Urinary bladder (tissue), 3 donors: ENCODE measurements at regions not wholly inside any gene's neighbourhood (a gene's known extent, or its start where the extent isn't known, plus 50 kb on each side); places are given as distances from the start of the nearest gene placed in this dataset.
"Not testable (repeated sequence)": the region's sequence is repeated elsewhere in the genome, so short reads cannot be mapped to it uniquely, and the experiment has no call there.

ENCODE experiments used
- DNase-seq: peaks from one replicate; pipeline ENCODE4 v3.0.0-alpha.2; 2015; ENCODE audit errors: extremely low spot score
- H3K27ac ChIP-seq: one replicate; pipeline ENCODE4 v1.5.1; 2013; ENCODE audit warnings: low read depth, mild to moderate bottlenecking, moderate library complexity
- H3K36me3 ChIP-seq: one replicate; pipeline ENCODE4 v1.6.1; 2013; ENCODE audit warnings: mild to moderate bottlenecking, moderate library complexity; ENCODE audit not compliant: insufficient read depth
- H3K4me1 ChIP-seq: one replicate; pipeline ENCODE4 v1.6.1; 2013; ENCODE audit warnings: mild to moderate bottlenecking, moderate library complexity; ENCODE audit not compliant: insufficient read depth
- H3K4me3 ChIP-seq: one replicate; pipeline ENCODE4 v1.5.1; 2013; ENCODE audit warnings: low read depth, low read length
- WGBS: extraction: QIAGEN DNeasy Blood & Tissue Kit; methylation state at CpG from one replicate; pipeline ENCODE4 v1.1.7; 2013; 5-methylcytosine and 5-hydroxymethylcytosine counted together
- donor health status: healthy with polysubstance abuse.
- donor health status: healthy.

DNA sequence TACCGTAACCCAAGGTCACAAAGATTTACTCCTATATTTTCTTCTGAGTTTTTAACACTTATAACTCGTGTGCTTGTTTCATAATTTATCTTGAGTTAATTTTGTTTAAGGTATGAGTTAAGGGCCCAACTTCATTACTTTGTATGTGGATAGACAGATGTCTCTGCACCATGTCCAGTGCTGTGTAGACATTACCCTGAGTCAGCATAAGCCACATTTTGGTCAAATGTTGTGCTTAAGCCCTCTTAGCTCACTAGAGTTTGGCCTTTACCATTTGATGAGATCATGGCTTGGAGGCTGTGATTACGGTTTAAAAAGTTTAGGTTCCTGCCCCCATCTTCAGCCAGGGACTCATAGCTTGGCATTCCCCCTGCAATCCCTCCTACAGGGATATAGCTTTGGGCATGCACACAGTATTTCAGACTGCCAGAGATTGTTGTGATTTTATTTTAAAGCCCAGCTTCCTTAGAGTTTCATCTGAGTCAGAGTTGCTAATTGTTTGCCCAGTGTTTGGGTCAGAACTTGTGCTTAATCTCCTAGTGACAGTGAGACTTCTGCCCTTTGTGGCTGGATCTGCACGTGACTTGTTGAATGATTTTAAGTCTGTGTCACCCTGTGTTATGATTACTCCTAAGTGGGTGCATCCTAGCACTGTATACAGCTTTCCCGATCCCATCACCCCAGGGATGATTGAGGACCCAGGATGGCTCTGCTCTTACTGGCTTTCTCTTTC lies 393.1 kb downstream of the CNTNAP4 start:
- whole genome bisulfite sequencing: 72% methylated on average over 5 of the region's 5 CpGs
- Histone ChIP-seq H3K27ac (no peak overlapping the region), H3K4me1 (no peaks in the 10 kb centered on the region), H3K36me3 (no peaks in the 10 kb centered on the region), H3K4me3 (no peak overlapping the region)
- DNase-seq: no peak

DNA sequence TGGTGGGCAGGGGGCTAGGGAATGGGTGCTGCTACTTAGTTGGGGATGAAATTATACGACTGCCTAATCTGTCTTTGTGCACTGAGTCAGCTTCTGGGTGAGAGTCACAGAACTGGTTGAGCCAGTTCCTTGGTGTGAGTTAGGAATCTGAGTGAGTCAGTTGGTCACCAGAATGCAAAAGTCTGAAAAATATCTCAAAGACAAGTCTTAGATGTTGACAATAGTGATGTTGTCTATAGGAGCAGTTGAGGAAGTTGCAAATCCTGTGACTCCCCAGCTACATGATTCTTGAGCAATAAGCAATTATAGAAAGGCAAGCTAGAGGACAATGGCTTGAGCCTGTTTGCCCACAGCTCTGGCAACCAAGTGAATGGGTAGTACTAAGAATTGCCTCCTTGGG lies 399.2 kb downstream of the CNTNAP4 start:
- Histone ChIP-seq H3K4me1 (no peaks in the 10 kb centered on the region), H3K36me3 (no peaks in the 10 kb centered on the region), H3K4me3 (no peak overlapping the region), H3K27ac (no peak overlapping the region)
- 80% methylated on average over 1 of the region's 1 CpG for WGBS
- DNase-seq: no peak

DNA sequence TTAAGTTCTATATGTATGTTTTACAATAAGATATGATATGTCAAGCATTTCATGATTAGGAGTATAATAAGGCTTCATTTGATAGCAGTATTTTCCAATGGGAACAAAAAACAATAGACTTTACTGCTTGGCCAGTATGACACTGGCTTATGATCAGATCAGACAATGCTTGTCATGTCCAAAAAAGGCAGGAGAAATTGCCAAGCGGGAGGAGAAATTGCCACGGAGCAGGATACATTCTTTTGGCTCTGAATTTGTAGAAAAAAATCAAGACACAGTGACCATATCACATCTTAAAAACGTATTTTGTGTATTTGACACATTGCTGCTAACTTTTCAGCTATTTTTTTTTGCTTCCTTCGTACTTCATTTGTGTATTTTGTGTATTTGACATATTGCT lies 404.1 kb downstream of the CNTNAP4 start:
- WGBS: 61% methylated on average over 4 of the region's 4 CpGs
- Histone ChIP-seq H3K27ac (no peak overlapping the region), H3K4me3 (no peak overlapping the region), H3K4me1 (no peaks in the 10 kb centered on the region), H3K36me3 (no peaks in the 10 kb centered on the region)
- DNase-seq: no peak

DNA sequence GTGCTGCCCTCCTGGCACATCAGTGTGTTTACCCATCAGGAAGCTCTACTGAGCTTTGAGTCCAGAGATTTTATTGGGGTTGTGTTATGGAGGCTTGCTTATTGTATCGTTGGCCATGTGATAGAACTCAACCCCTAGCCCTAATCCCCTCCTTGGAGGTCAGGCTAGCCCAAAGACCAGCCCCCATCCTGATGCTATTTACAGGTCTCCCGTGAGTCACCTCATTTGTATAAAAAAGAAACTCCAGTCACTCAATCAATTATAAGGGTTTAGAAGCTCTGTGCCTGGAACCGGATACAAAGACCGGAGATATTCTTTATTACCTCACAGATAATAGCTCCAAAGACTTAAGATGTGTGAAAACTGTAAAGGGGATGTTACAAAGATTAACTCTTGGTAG lies 405.9 kb downstream of the CNTNAP4 start:
- WGBS: 45% methylated on average over 4 of the region's 4 CpGs
- Histone ChIP-seq H3K36me3 (no peaks in the 10 kb centered on the region), H3K4me1 (no peaks in the 10 kb centered on the region), H3K4me3 (no peak overlapping the region), H3K27ac (no peak overlapping the region)
- no peak for DNase-seq

DNA sequence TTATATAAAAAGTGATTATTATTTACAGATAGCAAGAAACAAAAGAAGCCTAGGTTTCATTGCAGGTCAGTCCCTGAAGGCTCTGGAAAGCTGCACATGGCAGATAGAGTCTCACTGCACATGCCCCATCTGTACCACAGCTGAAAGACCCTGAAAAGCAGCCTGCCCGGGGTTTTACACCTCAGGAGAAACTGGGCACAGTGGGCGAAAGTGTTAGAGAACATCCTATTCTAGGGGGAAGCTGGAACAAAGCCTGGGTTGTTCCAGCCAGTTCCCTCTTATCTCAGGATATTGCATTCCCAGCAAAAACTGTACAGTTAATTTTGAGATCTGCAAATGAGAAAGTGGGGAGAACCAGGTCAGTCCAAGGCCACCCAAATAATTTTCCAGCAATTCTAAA lies 419.7 kb downstream of the CNTNAP4 start:
- H3K27ac ChIP-seq: no peak overlapping the region
- WGBS: 46% methylated on average over 2 of the region's 2 CpGs
- H3K4me1 ChIP-seq: no peaks in the 10 kb centered on the region
- no peak for DNase-seq
- no peaks in the 10 kb centered on the region for H3K36me3 ChIP-seq
- H3K4me3 ChIP-seq: no peak overlapping the region

DNA sequence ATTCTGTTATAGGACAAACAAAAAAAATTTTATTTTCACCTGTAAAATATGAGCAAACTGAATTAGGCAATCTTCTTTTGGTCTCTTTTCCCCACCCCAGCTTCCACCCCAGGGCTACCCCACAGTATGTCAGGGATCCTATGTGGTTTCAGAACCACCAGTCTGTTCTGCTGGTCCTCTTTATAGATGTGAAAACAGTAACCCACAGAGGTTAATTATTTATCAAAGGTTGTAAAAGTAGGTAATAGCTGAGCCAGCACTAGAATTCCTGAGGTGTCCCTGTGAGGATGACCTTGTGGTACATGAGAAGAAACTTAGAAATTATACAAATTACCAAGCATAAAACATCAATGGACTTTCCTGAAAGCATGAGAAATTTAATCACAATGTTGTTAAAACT lies 428.7 kb downstream of the CNTNAP4 start:
- Histone ChIP-seq H3K36me3 (no peaks in the 10 kb centered on the region), H3K27ac (no peak overlapping the region), H3K4me1 (no peaks in the 10 kb centered on the region), H3K4me3 (no peak overlapping the region)
- no peak for DNase-seq

DNA sequence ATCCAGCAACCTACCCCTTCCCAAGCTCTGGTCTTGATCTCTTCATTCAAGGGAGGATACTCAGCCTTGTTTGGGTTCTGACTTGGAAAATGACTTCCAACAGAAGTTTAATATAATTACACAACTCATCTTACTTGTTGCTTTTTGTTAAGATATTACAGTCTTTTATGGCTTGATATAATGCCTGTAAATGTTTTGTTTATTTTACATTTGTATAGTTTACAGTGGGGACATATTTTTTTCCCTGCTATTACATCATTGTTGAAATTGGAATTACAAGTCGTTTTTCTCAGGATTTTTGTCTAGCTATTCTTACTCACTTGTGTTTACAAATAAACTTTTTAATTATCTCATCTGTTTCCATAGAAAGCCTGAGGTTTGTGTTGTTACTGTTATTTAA lies 436.0 kb downstream of the CNTNAP4 start:
- no peak overlapping the region for H3K27ac ChIP-seq
- WGBS: 37% methylated on average over 1 of the region's 1 CpG
- H3K4me1 ChIP-seq: no peaks in the 10 kb centered on the region
- DNase-seq: no peak
- H3K36me3 ChIP-seq: no peaks in the 10 kb centered on the region
- H3K4me3 ChIP-seq: no peak overlapping the region

DNA sequence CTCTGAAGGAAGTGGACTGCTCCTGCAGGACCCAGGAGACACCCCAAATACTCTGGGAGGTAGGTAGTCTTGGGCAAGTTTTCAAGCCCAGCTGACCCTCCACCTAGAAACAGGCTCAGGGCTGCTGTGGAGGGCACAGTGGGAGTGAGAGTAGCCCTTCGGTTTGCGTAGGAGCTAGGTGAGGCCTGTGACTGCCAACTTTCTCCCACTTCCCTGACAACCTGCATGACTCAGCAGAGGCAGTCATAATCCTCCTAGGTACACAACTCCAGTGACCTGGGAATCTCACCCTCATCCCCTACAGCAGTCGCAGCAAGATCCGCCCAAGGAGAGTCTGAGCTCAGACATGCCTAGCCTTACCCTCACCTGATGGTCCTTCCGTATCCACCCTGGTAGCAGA lies 439.1 kb downstream of the CNTNAP4 start:
- not testable (repeated sequence) for H3K4me3 ChIP-seq, H3K27ac ChIP-seq, H3K36me3 ChIP-seq, DNase-seq, H3K4me1 ChIP-seq
- WGBS: 93% methylated on average over 5 of the region's 5 CpGs

DNA sequence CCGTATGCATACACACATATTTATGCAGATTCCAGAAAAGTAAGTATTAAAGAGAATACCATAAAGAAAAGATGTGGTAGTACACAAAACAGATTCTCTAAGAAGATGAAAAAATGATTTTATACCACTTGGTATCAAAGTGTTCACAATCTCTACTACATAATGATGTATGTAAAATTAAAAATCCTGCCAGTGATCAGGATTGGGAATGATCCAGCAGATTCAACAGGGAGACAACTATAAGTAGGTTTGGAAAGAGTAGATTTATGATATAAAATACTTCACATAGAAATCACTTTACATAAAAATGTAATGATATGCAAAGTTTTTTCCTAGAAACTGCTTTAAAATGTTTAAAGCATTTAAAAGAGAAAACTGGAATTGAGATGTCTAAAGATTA lies 447.0 kb downstream of the CNTNAP4 start:
- WGBS: 62% methylated on average over 1 of the region's 1 CpG
- no peak overlapping the region for H3K27ac ChIP-seq

DNA sequence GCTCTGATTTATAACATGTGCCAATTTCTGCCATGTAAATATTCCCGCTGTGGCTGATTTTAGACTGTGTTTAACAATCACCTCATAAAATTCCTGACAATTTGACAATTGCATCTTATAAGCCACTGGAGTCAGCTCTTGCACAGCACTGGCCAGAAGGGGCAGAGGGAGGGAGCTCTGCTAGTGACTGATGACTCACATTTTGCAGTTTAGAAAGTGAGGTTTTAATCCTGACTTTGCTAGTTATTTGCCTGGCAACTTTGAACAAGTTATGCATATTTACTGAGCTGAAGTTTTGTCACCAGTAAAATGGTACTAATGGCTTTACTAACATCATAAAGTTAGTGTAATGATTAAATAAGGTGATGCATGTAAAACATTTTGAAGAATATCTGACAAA lies 452.3 kb downstream of the CNTNAP4 start:
- Histone ChIP-seq H3K4me1 (no peaks in the 10 kb centered on the region), H3K4me3 (no peak overlapping the region), H3K36me3 (no peaks in the 10 kb centered on the region), H3K27ac (no peak overlapping the region)
- DNase-seq: no peak
- WGBS: 15% methylated on average over 1 of the region's 1 CpG

More for the DNA sequence above, 447.0 kb downstream of the CNTNAP4 start:
- no peak for DNase-seq
- no peaks in the 10 kb centered on the region for H3K4me1 ChIP-seq
- H3K4me3 ChIP-seq: no peak overlapping the region
- H3K36me3 ChIP-seq: no peaks in the 10 kb centered on the region

DNA sequence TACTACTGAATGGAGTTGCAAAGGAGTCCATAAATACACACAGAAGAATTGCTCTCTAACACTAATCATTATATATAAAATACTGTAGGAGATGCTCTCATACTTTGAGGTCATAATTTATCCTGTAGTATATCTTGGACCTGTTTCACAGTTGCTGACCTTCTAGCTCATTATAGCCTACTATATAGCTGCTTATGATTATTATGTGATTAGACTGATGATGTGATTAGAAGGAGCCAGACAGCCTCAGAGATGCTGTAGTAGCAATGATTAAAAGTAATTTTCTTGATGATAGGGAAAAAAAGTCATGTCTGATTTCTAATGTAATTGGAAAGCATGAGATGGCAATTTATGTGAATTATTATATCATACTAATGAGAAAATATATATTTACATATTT lies 455.7 kb downstream of the CNTNAP4 start:
- no peaks in the 10 kb centered on the region for H3K4me1 ChIP-seq
- no peaks in the 10 kb centered on the region for H3K36me3 ChIP-seq
- DNase-seq: no peak
- H3K4me3 ChIP-seq: no peak overlapping the region
- no peak overlapping the region for H3K27ac ChIP-seq

DNA sequence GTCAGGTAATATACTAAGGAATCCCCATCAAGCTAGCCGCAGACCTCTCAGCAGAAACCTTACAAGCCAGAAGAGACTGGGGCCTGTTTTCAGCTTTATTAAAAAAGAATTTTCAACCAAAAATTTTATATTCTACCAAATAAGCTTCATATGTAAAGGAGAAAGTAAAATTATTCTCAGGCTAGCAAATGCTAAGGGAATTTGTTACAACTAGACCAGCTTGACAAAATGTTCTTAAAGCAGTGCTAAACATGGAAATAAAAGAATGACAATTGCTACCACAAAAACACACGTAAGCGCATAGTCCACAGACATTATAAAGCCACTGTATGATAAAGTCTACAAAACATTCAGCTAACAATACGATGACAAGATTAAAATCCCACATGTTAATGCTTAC lies 449.4 kb upstream of the MON1B start:
- WGBS: 96% methylated on average over 4 of the region's 4 CpGs

DNA sequence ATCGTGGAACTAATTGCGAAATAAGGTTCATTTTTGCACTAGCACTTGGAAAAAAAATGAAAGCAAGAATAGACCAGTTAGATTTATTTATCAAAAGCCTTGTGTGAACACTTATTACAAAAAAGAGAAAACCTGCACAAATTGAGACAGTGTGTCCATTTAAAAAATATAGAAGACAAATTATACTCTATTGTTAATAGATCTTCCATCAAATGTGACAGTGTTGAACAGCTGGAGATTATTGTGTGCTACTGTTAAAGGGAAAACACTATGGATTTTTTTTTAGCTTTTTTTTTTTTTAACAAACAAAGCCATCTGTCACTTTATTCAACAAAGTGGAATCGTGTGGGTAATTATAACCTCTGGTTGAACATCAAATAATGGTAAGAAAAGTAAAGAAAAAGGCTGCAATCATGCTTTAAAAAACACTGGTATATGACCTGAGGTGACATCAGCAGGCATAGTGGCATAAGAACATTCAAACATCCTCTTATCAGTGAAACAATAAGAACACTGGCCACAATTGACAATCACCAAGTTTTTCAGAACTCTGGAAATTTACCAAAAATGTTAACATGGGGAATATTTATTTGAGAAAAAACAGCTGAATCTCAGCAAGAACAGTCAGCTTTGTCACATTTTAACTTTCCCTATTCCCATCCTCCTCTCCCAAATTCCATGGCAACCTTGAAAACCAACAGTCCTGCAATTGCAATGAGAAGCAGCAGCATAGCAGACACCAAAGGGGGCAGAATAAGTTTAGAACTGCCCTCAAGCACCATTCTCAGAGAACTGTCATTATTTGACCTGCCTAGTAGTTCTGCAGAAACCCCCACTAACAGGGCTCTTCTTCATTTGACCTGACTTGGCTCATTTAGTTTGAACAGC lies 442.3 kb upstream of the MON1B start:
- H3K27ac ChIP-seq: no peak overlapping the region
- H3K4me1 ChIP-seq: no peaks in the 10 kb centered on the region
- no peaks in the 10 kb centered on the region for H3K36me3 ChIP-seq
- no peak overlapping the region for H3K4me3 ChIP-seq
- WGBS: 56% methylated on average over 3 of the region's 3 CpGs
- DNase-seq: no peak

More for the DNA sequence above, 449.4 kb upstream of the MON1B start:
- Histone ChIP-seq H3K27ac (no peak overlapping the region), H3K4me3 (no peak overlapping the region), H3K4me1 (no peaks in the 10 kb centered on the region), H3K36me3 (no peaks in the 10 kb centered on the region)
- DNase-seq: no peak

DNA sequence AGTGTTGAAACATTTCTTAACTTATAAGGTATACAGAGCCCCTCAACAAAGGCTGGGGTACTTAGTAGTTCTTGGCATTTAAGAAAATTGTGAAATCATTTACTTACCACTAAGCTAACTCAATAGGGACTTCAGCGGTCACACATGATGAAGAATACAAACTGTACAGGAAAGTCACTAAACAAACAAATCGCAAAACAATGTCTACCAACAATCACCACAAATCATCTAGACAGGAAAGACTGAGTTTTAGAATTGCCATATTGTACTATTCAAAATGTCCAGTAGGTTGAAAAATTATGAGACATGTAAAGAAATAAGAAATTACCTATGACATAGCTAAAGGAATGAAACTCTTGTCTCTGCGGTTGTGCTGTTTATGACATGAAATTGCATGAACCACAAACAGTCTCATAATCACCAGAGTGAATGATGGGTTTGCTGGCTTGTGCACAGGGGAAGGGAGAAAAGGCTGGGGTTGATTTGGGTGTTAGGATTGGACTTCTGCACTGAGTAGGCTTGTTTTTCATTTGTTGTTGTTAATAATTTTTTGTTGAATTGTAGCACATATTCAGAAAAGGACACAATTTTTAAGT lies 441.1 kb upstream of the MON1B start:
- no peaks in the 10 kb centered on the region for H3K4me1 ChIP-seq
- no peak for DNase-seq
- H3K4me3 ChIP-seq: no peak overlapping the region
- WGBS: 84% methylated on average over 3 of the region's 3 CpGs
- no peak overlapping the region for H3K27ac ChIP-seq
- no peaks in the 10 kb centered on the region for H3K36me3 ChIP-seq
